Spleen (tissue), 11 donors: ENCODE measurements at regions not wholly inside any gene's neighbourhood (a gene's known extent, or its start where the extent isn't known, plus 50 kb on each side); places are given as distances from the start of the nearest gene placed in this dataset.

ENCODE experiments used
- DNase-seq: peaks from one replicate; pipeline ENCODE4 v3.0.0-alpha.2; 2020
- H3K27ac ChIP-seq, 8 donors: fragments of 200-600 bp; sonication (generic) in 7 of 8; 1 replicate in 4 of 8; 2 replicates in 4 of 8; pipeline versions ENCODE4 v1.5.0 to v1.8.0; 2016 to 2021; ENCODE audit warnings: inconsistent platforms in 4 of 8, mild to moderate bottlenecking in 4 of 8, moderate library complexity in 1 of 8
- H3K27me3 ChIP-seq, 7 donors: fragments of 200-600 bp; sonication (generic) in 6 of 7; replicated peaks in 1 of 7; 1 replicate in 4 of 7; 2 replicates in 3 of 7; pipeline versions ENCODE4 v1.5.0 to v1.8.0; 2016 to 2021; ENCODE audit warnings: inconsistent platforms in 3 of 7, mild to moderate bottlenecking in 1 of 7
- H3K36me3 ChIP-seq, 6 donors: fragments of 200-600 bp; sonication (generic) in 5 of 6; 1 replicate in 4 of 6; 2 replicates in 2 of 6; pipeline versions ENCODE4 v1.5.0 to v1.8.0; 2016 to 2021; ENCODE audit warnings: inconsistent platforms in 2 of 6
- H3K4me1 ChIP-seq, 6 donors: fragments of 200-600 bp; sonication (generic) in 5 of 6; 1 replicate in 3 of 6; 2 replicates in 3 of 6; pipeline versions ENCODE4 v1.5.0 to v1.8.0; 2016 to 2021; ENCODE audit warnings: inconsistent platforms in 3 of 6
- H3K4me3 ChIP-seq, 8 donors: fragments of 200-600 bp; sonication (generic) in 7 of 8; 1 replicate in 4 of 8; 2 replicates in 4 of 8; pipeline versions ENCODE4 v1.5.0 to v1.8.0; 2016 to 2021; ENCODE audit warnings: inconsistent platforms in 4 of 8, mild to moderate bottlenecking in 4 of 8, moderate library complexity in 2 of 8
- H3K9me3 ChIP-seq, 8 donors: fragments of 200-600 bp; sonication (generic) in 7 of 8; 1 replicate in 4 of 8; 2 replicates in 4 of 8; pipeline versions ENCODE4 v1.5.0 to v1.8.0; 2016 to 2021; ENCODE audit warnings: inconsistent platforms in 4 of 8
- POLR2A ChIP-seq, 3 donors: fragments of 450-650 bp; IDR thresholded peaks; one replicate each; pipeline ENCODE4 v1.5.1; 2017; ENCODE audit warnings: antibody characterized with exemption in 3 of 3, mild to moderate bottlenecking in 1 of 3
- POLR2AphosphoS5 ChIP-seq, 3 donors: sonication (generic); formaldehyde crosslinking; IDR thresholded peaks; one replicate each; pipeline ENCODE4 v1.5.1; 2017; ENCODE audit warnings: antibody characterized with exemption in 3 of 3
- WGBS, 5 donors: extraction: QIAGEN DNeasy Blood & Tissue Kit in 3 of 5; methylation state at CpG; one replicate each; pipeline versions ENCODE4 v1.1.5 to v1.1.7; 2013 to 2018; 5-methylcytosine and 5-hydroxymethylcytosine counted together
- intact Hi-C: fragments of 100-400 bp; cut with DNase I; formaldehyde crosslinking; loops from one replicate; pipeline ENCODE4 v1.15.0; 2023; ENCODE audit warnings: low total_unique reads
- TF ChIP-seq, protein P1 (sequence below), 11 experiments: fragments of 200-600 bp in 7 of 11; fragments of 450-650 bp in 4 of 11; sonication (generic) in 4 of 11; IDR thresholded peaks in 8 of 11; conservative IDR thresholded peaks in 3 of 11; 1 replicate in 7 of 11; 2 replicates in 4 of 11; pipeline versions ENCODE4 v1.4.0 to v1.8.0; 2016 to 2021; ENCODE audit warnings: antibody characterized with exemption in 11 of 11, inconsistent platforms in 4 of 11, mild to moderate bottlenecking in 1 of 11
- donor health status: healthy with polysubstance abuse.
- donor health status: DM: no; HTN: no; CAD: no; lungs with moderate emphysema.
- donor health status: DM: no; HTN: no; CAD: no.
- donor health status: Bipolar disorder and iron deficiency.
- donor health status: healthy.
- donor health status: DM: no; HTN: no; CAD: no.
- donor health status: DM: yes; HTN: yes; CAD: no.

GRCh38 chr2:58414506-58414905 lies 173.4 kb upstream of the FANCL start:
- 60 to 84% (median 77%) methylated on average over 2 of the region's 2 CpGs for WGBS, 5 donors
- H3K9me3 ChIP-seq, result no peaks in the 10 kb centered on the region
- H3K36me3 ChIP-seq, result no peaks in the 10 kb centered on the region
- intact Hi-C loops, result no loop called here
- no peak for TF ChIP-seq POLR2AphosphoS5 (IDR thresholded peaks at IDR 0.05)
- TF ChIP-seq POLR2A (IDR thresholded peaks at IDR 0.05), result no peak
- TF ChIP-seq, protein P1, sequence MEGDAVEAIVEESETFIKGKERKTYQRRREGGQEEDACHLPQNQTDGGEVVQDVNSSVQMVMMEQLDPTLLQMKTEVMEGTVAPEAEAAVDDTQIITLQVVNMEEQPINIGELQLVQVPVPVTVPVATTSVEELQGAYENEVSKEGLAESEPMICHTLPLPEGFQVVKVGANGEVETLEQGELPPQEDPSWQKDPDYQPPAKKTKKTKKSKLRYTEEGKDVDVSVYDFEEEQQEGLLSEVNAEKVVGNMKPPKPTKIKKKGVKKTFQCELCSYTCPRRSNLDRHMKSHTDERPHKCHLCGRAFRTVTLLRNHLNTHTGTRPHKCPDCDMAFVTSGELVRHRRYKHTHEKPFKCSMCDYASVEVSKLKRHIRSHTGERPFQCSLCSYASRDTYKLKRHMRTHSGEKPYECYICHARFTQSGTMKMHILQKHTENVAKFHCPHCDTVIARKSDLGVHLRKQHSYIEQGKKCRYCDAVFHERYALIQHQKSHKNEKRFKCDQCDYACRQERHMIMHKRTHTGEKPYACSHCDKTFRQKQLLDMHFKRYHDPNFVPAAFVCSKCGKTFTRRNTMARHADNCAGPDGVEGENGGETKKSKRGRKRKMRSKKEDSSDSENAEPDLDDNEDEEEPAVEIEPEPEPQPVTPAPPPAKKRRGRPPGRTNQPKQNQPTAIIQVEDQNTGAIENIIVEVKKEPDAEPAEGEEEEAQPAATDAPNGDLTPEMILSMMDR (IDR thresholded peaks at IDR 0.05 in 8 of 11, conservative IDR thresholded peaks at IDR 0.05 in 3 of 11), result no peak
- DNase-seq, result no peak
- no peaks in the 10 kb centered on the region for H3K4me1 ChIP-seq
- H3K27ac ChIP-seq, result no peak overlapping the region
- H3K4me3 ChIP-seq, result no peak overlapping the region
- H3K27me3 ChIP-seq, result no peaks in the 10 kb centered on the region

GRCh38 chr2:58410549-58410948 lies 169.4 kb upstream of the FANCL start:
- intact Hi-C loops, result no loop called here
- no peak overlapping the region for H3K4me3 ChIP-seq
- WGBS, 5 donors, result 51 to 78% (median 68%) methylated on average over 2 of the region's 2 CpGs
- no peaks in the 10 kb centered on the region for H3K36me3 ChIP-seq
- H3K9me3 ChIP-seq, result no peaks in the 10 kb centered on the region
- H3K27me3 ChIP-seq, result peaks cover 0 to 5% (median 0%) of the 10 kb centered on the region in 7 donors
- TF ChIP-seq POLR2AphosphoS5 (IDR thresholded peaks at IDR 0.05), result no peak
- TF ChIP-seq POLR2A (IDR thresholded peaks at IDR 0.05), result no peak
- TF ChIP-seq, protein P1 (IDR thresholded peaks at IDR 0.05 in 8 of 11, conservative IDR thresholded peaks at IDR 0.05 in 3 of 11), result no peak
- no peak for DNase-seq
- H3K4me1 ChIP-seq, result no peaks in the 10 kb centered on the region
- no peak overlapping the region for H3K27ac ChIP-seq

GRCh38 chr2:58407487-58407886 lies 166.4 kb upstream of the FANCL start:
- Histone ChIP-seq H3K4me1 (no peaks in the 10 kb centered on the region), H3K4me3 (no peak overlapping the region), H3K9me3 (no peaks in the 10 kb centered on the region), H3K36me3 (no peaks in the 10 kb centered on the region), H3K27me3 (peaks cover 0 to 5% (median 0%) of the 10 kb centered on the region in 7 donors), H3K27ac (no peak overlapping the region)
- 82 to 89% (median 87%) methylated on average over 4 of the region's 4 CpGs for WGBS, 5 donors
- intact Hi-C loops, result no loop called here
- DNase-seq, result no peak
- TF ChIP-seq POLR2A (IDR thresholded peaks at IDR 0.05) (no peak), POLR2AphosphoS5 (IDR thresholded peaks at IDR 0.05) (no peak)
- TF ChIP-seq, protein P1 (IDR thresholded peaks at IDR 0.05 in 8 of 11, conservative IDR thresholded peaks at IDR 0.05 in 3 of 11), result no peak

GRCh38 chr2:58405341-58405740 lies 164.2 kb upstream of the FANCL start:
- TF ChIP-seq POLR2A (IDR thresholded peaks at IDR 0.05) (no peak), POLR2AphosphoS5 (IDR thresholded peaks at IDR 0.05) (no peak)
- TF ChIP-seq, protein P1 (IDR thresholded peaks at IDR 0.05 in 8 of 11, conservative IDR thresholded peaks at IDR 0.05 in 3 of 11), result no peak
- peaks cover 0 to 5% (median 0%) of the 10 kb centered on the region in 7 donors for H3K27me3 ChIP-seq
- intact Hi-C loops, result no loop called here
- no peaks in the 10 kb centered on the region for H3K4me1 ChIP-seq
- no peak overlapping the region for H3K27ac ChIP-seq
- DNase-seq, result no peak
- no peaks in the 10 kb centered on the region for H3K36me3 ChIP-seq
- H3K9me3 ChIP-seq, result no peaks in the 10 kb centered on the region
- WGBS, 5 donors, result 60 to 89% (median 69%) methylated on average over 1 of the region's 1 CpG
- no peak overlapping the region for H3K4me3 ChIP-seq
